ENCODE measurements at regions not wholly inside any gene's neighbourhood (a gene's known extent, or its start where the extent isn't known, plus 50 kb on each side); places are given as distances from the start of the nearest gene placed in this dataset.

GRCh38 chr6:155795173-155795796 lies 339.6 kb upstream of the NOX3 start:
- TF ChIP-seq JUND (IDR thresholded peaks at IDR 0.05), result no peak
- no peak for TF ChIP-seq EZH2phosphoT487 (IDR thresholded peaks at IDR 0.05; ENCODE audit: borderline replicate concordance)
- TF ChIP-seq TCF7L2 (IDR thresholded peaks at IDR 0.05; ENCODE audit: borderline replicate concordance, extremely low read depth, insufficient read depth, insufficient read length), result no peak
- no peak for TF ChIP-seq POLR2AphosphoS5 (IDR thresholded peaks at IDR 0.05; ENCODE audit: low read depth, low read length)
- no peak for TF ChIP-seq SIN3A (IDR thresholded peaks at IDR 0.05; ENCODE audit: low read depth)
- Histone ChIP-seq H3K27ac (ENCODE audit: low read depth, low read length) (no peak overlapping the region), H3K9me3 (ENCODE audit: control insufficient read depth in 1 of 2, insufficient read depth in 1 of 2, low read depth in 1 of 2, low read length in 2 of 2) (no peaks in the 10 kb centered on the region), H3K9ac (ENCODE audit: low read length) (no peak overlapping the region), H4K20me1 (ENCODE audit: insufficient read depth) (no peaks in the 10 kb centered on the region), H3K36me3 (ENCODE audit: control insufficient read depth in 1 of 2, insufficient read depth in 2 of 2, low read length in 2 of 2) (no peaks in the 10 kb centered on the region), H3K4me2 (ENCODE audit: low read length) (no peak overlapping the region), H3K79me2 (ENCODE audit: insufficient read depth, low read length) (no peaks in the 10 kb centered on the region), H3K9me2 (ENCODE audit: insufficient read depth) (no peaks in the 10 kb centered on the region), H3K4me1 (ENCODE audit: control insufficient read depth in 1 of 2, insufficient read depth in 2 of 2, low read length in 2 of 2) (peaks cover 0 to 5% of the 10 kb centered on the region in 2 experiments; a peak in 1 of 4 replicates), H3K4me3 (replicated peaks in 1 of 2; ENCODE audit: low read depth in 1 of 2, low read length in 2 of 2) (no peak overlapping the region), H3K27me3 (ENCODE audit: insufficient read depth, low read length) (no peaks in the 10 kb centered on the region), H2AFZ (ENCODE audit: low read depth, low read length, poor library complexity, severe bottlenecking) (no peak overlapping the region)
- intact Hi-C loops (cut with micrococcal nuclease), result no loop called here
- CTCF ChIA-PET, result no interaction called here
- RAD21 ChIA-PET (ENCODE audit: low non-redundant PET in 1 of 2, low total read pairs in 2 of 2, uncharacterized antibody in 2 of 2, unreplicated experiment in 2 of 2), result no interaction called here
- ATAC-seq, result no peak
- DNase-seq (ENCODE audit: low read depth, low spot score), result no peak
- POLR2A ChIA-PET, result no interaction called here
- BruUV-seq (replicated peaks), result no TSS peak

- H3K9me2 ChIP-seq (ENCODE audit: insufficient read depth), result no peaks in the 10 kb centered on the region
- H3K4me1 ChIP-seq (ENCODE audit: control insufficient read depth in 1 of 2, insufficient read depth in 2 of 2, low read length in 2 of 2), result peaks cover 0 to 5% of the 10 kb centered on the region in 2 experiments; a peak in 1 of 4 replicates
- H3K27me3 ChIP-seq (ENCODE audit: insufficient read depth, low read length), result no peaks in the 10 kb centered on the region
- CTCF ChIA-PET, result no interaction called here
- ATAC-seq, result no peak
- no peak overlapping the region for H2AFZ ChIP-seq (ENCODE audit: low read depth, low read length, poor library complexity, severe bottlenecking)
- no peaks in the 10 kb centered on the region for H3K9me3 ChIP-seq (ENCODE audit: control insufficient read depth in 1 of 2, insufficient read depth in 1 of 2, low read depth in 1 of 2, low read length in 2 of 2)
- H3K9ac ChIP-seq (ENCODE audit: low read length), result no peak overlapping the region
- RAD21 ChIA-PET (ENCODE audit: low non-redundant PET in 1 of 2, low total read pairs in 2 of 2, uncharacterized antibody in 2 of 2, unreplicated experiment in 2 of 2), result no interaction called here
- H3K79me2 ChIP-seq (ENCODE audit: insufficient read depth, low read length), result no peaks in the 10 kb centered on the region
- no peaks in the 10 kb centered on the region for H4K20me1 ChIP-seq (ENCODE audit: insufficient read depth)
- POLR2A ChIA-PET, result no interaction called here
- DNase-seq (ENCODE audit: low read depth, low spot score), result no peak
- no peak overlapping the region for H3K4me2 ChIP-seq (ENCODE audit: low read length)
- H3K4me3 ChIP-seq (replicated peaks in 1 of 2; ENCODE audit: low read depth in 1 of 2, low read length in 2 of 2), result no peak overlapping the region
- H3K27ac ChIP-seq (ENCODE audit: low read depth, low read length), result no peak overlapping the region
- no TSS peak for BruUV-seq (replicated peaks)
- intact Hi-C loops (cut with micrococcal nuclease), result no loop called here
- no peaks in the 10 kb centered on the region for H3K36me3 ChIP-seq (ENCODE audit: control insufficient read depth in 1 of 2, insufficient read depth in 2 of 2, low read length in 2 of 2)
- TF ChIP-seq ZBTB33 (IDR thresholded peaks at IDR 0.05; ENCODE audit: extremely low read depth, insufficient replicate concordance, low read length), result no peak
- no peak for TF ChIP-seq CBX3 (IDR thresholded peaks at IDR 0.05; ENCODE audit: low read depth)
- TF ChIP-seq ZFX (IDR thresholded peaks at IDR 0.05), result no peak
- TF ChIP-seq YY1 (IDR thresholded peaks at IDR 0.05; ENCODE audit: extremely low read depth, insufficient replicate concordance, low read depth, low read length), result no peak
- TF ChIP-seq ZNF274 (IDR thresholded peaks at IDR 0.05; ENCODE audit: low read depth, low read length), result no peak
- no peak; the same call in 1 of the 2 replicates for TF ChIP-seq SP1 (IDR thresholded peaks at IDR 0.05; ENCODE audit: low read depth)
- no peak for TF ChIP-seq CTCF (IDR thresholded peaks at IDR 0.05 in 2 of 3, conservative IDR thresholded peaks at IDR 0.05 in 1 of 3; ENCODE audit: borderline replicate concordance in 1 of 3, insufficient read depth in 1 of 3, low read depth in 2 of 3, low read length in 2 of 3)
Measured at GRCh38 chr6:155791891-155792290, 336.3 kb upstream of the NOX3 start.
